Activated T-helper 1 cell treated with anti-CD3 and anti-CD28 coated beads, Interleukin-12 subunit alpha, Interleukin-12 subunit beta, Interleukin-2, Interleukin-4 antibody, amounts not matched to agents 30 ng/mL and 10 ng/mL and 1 ng/mL, durations not matched to agents 14 hours and 24 hours and 36 hours (primary cell): ENCODE measurements at regions not wholly inside any gene's neighbourhood (a gene's known extent, or its start where the extent isn't known, plus 50 kb on each side); places are given as distances from the start of the nearest gene placed in this dataset.

Experiments used
- DNase-seq: peaks from one replicate; pipeline ENCODE4 v3.0.0; 2021; ENCODE audit warnings: low spot score
- H3K27ac Mint-ChIP-seq: one replicate; pipeline ENCODE4 v1.8.0; 2021; ENCODE audit warnings: mild to moderate bottlenecking, mixed read lengths
- H3K27me3 Mint-ChIP-seq: one replicate; pipeline ENCODE4 v1.8.0; 2022; ENCODE audit warnings: mild to moderate bottlenecking, moderate library complexity, mixed read lengths; ENCODE audit not compliant: insufficient read depth
- H3K36me3 Mint-ChIP-seq: one replicate; pipeline ENCODE4 v1.8.0; 2021; ENCODE audit warnings: low read depth, mixed read lengths
- H3K4me1 Mint-ChIP-seq: one replicate; pipeline ENCODE4 v1.8.0; 2021; ENCODE audit warnings: low read depth, mixed read lengths
- H3K4me3 Mint-ChIP-seq: one replicate; pipeline ENCODE4 v1.8.0; 2021; ENCODE audit warnings: mild to moderate bottlenecking, moderate library complexity, mixed read lengths
- H3K9me3 Mint-ChIP-seq: one replicate; pipeline ENCODE4 v1.8.0; 2021; ENCODE audit warnings: mixed read lengths
- intact Hi-C: fragments of 100-400 bp; cut with micrococcal nuclease; formaldehyde crosslinking; loops from one replicate; pipeline ENCODE4 v1.15.1; 2024

GRCh38 chr7:106783286-106783685, 81.8 kb upstream of the PIK3CG start:
- peaks cover 5% of the 10 kb centered on the region for H3K27me3 Mint-ChIP-seq
- no peak overlapping the region for H3K27ac Mint-ChIP-seq
- no peaks in the 10 kb centered on the region for H3K9me3 Mint-ChIP-seq
- no peaks in the 10 kb centered on the region for H3K4me1 Mint-ChIP-seq
- H3K36me3 Mint-ChIP-seq, result no peaks in the 10 kb centered on the region
- DNase-seq, result no peak
- H3K4me3 Mint-ChIP-seq, result no peak overlapping the region
- intact Hi-C loops, result no loop called here

GRCh38 chr7:106788637-106789036, 76.4 kb upstream of the PIK3CG start:
- no peak for DNase-seq
- Mint-ChIP-seq H3K4me1 (no peaks in the 10 kb centered on the region), H3K27me3 (peaks cover 3% of the 10 kb centered on the region), H3K4me3 (no peak overlapping the region), H3K27ac (no peak overlapping the region), H3K9me3 (no peaks in the 10 kb centered on the region), H3K36me3 (no peaks in the 10 kb centered on the region)
- intact Hi-C loops, result no loop called here

- Mint-ChIP-seq H3K36me3 (no peaks in the 10 kb centered on the region), H3K4me3 (no peak overlapping the region), H3K4me1 (no peaks in the 10 kb centered on the region), H3K27ac (no peak overlapping the region), H3K27me3 (no peaks in the 10 kb centered on the region), H3K9me3 (no peaks in the 10 kb centered on the region)
- no peak for DNase-seq
- intact Hi-C loops, result loop anchor here (5.0 kb wide), 2 partner anchors 156 to 256 kb away; no protein-coding TSS in a partner anchor
Observed at GRCh38 chr7:106791526-106791925, 73.6 kb upstream of the PIK3CG start.

GRCh38 chr7:106792233-106792926, 72.7 kb upstream of the PIK3CG start:
- Mint-ChIP-seq H3K9me3 (peaks cover 6% of the 10 kb centered on the region), H3K4me3 (no peak overlapping the region), H3K4me1 (no peaks in the 10 kb centered on the region), H3K27ac (no peak overlapping the region), H3K27me3 (no peaks in the 10 kb centered on the region), H3K36me3 (no peaks in the 10 kb centered on the region)
- intact Hi-C loops, result loop anchor here (2.0 to 5.0 kb wide), 3 partner anchors 78 to 255 kb away; no protein-coding TSS in a partner anchor
- DNase-seq, result no peak

- no peak overlapping the region for H3K27ac Mint-ChIP-seq
- no peak for DNase-seq
- peaks cover 6% of the 10 kb centered on the region for H3K9me3 Mint-ChIP-seq
Observed at GRCh38 chr7:106793015-106793975, 71.8 kb upstream of the PIK3CG start.

GRCh38 chr7:106794276-106795083, 70.6 kb upstream of the PIK3CG start:
- no peaks in the 10 kb centered on the region for H3K4me1 Mint-ChIP-seq
- intact Hi-C loops, result loop anchor here (5.0 kb wide), 2 partner anchors 153 to 253 kb away; no protein-coding TSS in a partner anchor
- peaks cover 7% of the 10 kb centered on the region for H3K9me3 Mint-ChIP-seq
- no peaks in the 10 kb centered on the region for H3K36me3 Mint-ChIP-seq
- no peak for DNase-seq
- no peak overlapping the region for H3K27ac Mint-ChIP-seq
- no peaks in the 10 kb centered on the region for H3K27me3 Mint-ChIP-seq
- no peak overlapping the region for H3K4me3 Mint-ChIP-seq

More at GRCh38 chr7:106793015-106793975, 71.8 kb upstream of the PIK3CG start:
- Mint-ChIP-seq H3K27me3 (no peaks in the 10 kb centered on the region), H3K4me1 (no peaks in the 10 kb centered on the region), H3K36me3 (no peaks in the 10 kb centered on the region), H3K4me3 (no peak overlapping the region)
- intact Hi-C loops, result loop anchor here (1.0 to 5.0 kb wide), 5 partner anchors 78 to 932 kb away; no protein-coding TSS in a partner anchor

GRCh38 chr7:106795084-106795876, 69.8 kb upstream of the PIK3CG start:
- Mint-ChIP-seq H3K4me3 (no peak overlapping the region), H3K9me3 (peaks cover 14% of the 10 kb centered on the region), H3K27ac (no peak overlapping the region), H3K27me3 (peaks cover 1% of the 10 kb centered on the region), H3K4me1 (no peaks in the 10 kb centered on the region), H3K36me3 (no peaks in the 10 kb centered on the region)
- intact Hi-C loops, result no loop called here
- no peak for DNase-seq

GRCh38 chr7:106795877-106796231, 69.2 kb upstream of the PIK3CG start:
- H3K27me3 Mint-ChIP-seq, result peaks cover 1% of the 10 kb centered on the region
- no peaks in the 10 kb centered on the region for H3K4me1 Mint-ChIP-seq

GRCh38 chr7:106797937-106798336, 67.1 kb upstream of the PIK3CG start:
- H3K36me3 Mint-ChIP-seq, result no peaks in the 10 kb centered on the region
- H3K4me3 Mint-ChIP-seq, result no peak overlapping the region
- H3K27me3 Mint-ChIP-seq, result peaks cover 1% of the 10 kb centered on the region
- no peak for DNase-seq
- H3K4me1 Mint-ChIP-seq, result no peaks in the 10 kb centered on the region
- peaks cover 20% of the 10 kb centered on the region for H3K9me3 Mint-ChIP-seq
- intact Hi-C loops, result no loop called here
- no peak overlapping the region for H3K27ac Mint-ChIP-seq

More at GRCh38 chr7:106795877-106796231, 69.2 kb upstream of the PIK3CG start:
- Mint-ChIP-seq H3K27ac (no peak overlapping the region), H3K9me3 (peaks cover 20% of the 10 kb centered on the region), H3K4me3 (no peak overlapping the region), H3K36me3 (no peaks in the 10 kb centered on the region)
- no peak for DNase-seq
- intact Hi-C loops, result no loop called here

- Mint-ChIP-seq H3K4me1 (no peaks in the 10 kb centered on the region), H3K36me3 (peaks cover 2% of the 10 kb centered on the region), H3K27me3 (peaks cover 6% of the 10 kb centered on the region), H3K4me3 (no peak overlapping the region), H3K9me3 (peaks cover 19% of the 10 kb centered on the region), H3K27ac (no peak overlapping the region)
- intact Hi-C loops, result no loop called here
- no peak for DNase-seq
Observed at GRCh38 chr7:106802589-106802988, 62.5 kb upstream of the PIK3CG start.

- no peak overlapping the region for H3K4me3 Mint-ChIP-seq
- DNase-seq, result no peak
- peaks cover 4% of the 10 kb centered on the region for H3K27me3 Mint-ChIP-seq
- peaks cover 2% of the 10 kb centered on the region for H3K36me3 Mint-ChIP-seq
- H3K4me1 Mint-ChIP-seq, result peaks cover 4% of the 10 kb centered on the region
- H3K9me3 Mint-ChIP-seq, result peaks cover 4% of the 10 kb centered on the region
- intact Hi-C loops, result no loop called here
- H3K27ac Mint-ChIP-seq, result no peak overlapping the region
Observed at GRCh38 chr7:106806556-106806955, 58.5 kb upstream of the PIK3CG start.

GRCh38 chr7:106807474-106807873, 57.6 kb upstream of the PIK3CG start:
- intact Hi-C loops, result no loop called here
- H3K9me3 Mint-ChIP-seq, result peaks cover 4% of the 10 kb centered on the region
- H3K4me3 Mint-ChIP-seq, result no peak overlapping the region
- H3K4me1 Mint-ChIP-seq, result peaks cover 12% of the 10 kb centered on the region
- DNase-seq, result no peak
- H3K27ac Mint-ChIP-seq, result no peak overlapping the region
- peaks cover 2% of the 10 kb centered on the region for H3K36me3 Mint-ChIP-seq
- H3K27me3 Mint-ChIP-seq, result peaks cover 4% of the 10 kb centered on the region
